IPS DF 19.7 (cell line): ENCODE measurements at regions not wholly inside any gene's neighbourhood (a gene's known extent, or its start where the extent isn't known, plus 50 kb on each side); places are given as distances from the start of the nearest gene placed in this dataset.

Experiments used
- DNase-seq: peaks from one replicate; pipeline ENCODE4 v3.0.0-alpha.2; 2013; ENCODE audit warnings: low read depth, low spot score

DNA sequence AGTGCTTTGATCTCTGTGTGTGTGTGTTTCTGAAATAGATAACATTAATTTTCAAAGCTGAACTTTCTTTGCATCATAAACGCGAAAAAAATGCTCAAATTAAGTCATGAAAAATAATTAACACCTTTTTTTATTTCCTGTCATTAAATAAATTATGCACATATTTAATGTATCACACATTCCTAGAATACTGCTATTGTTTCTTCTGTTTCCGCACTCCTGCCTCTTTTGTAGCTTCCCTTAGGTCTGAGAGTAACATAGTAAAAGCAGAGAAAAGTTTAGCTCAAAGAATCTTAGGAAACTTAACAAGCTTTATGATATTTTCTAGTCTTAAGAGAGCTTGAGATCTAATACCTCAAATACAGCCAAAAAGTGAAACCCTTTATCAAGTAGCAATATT is 504.2 kb downstream of the JRKL start:
- DNase-seq = no peak

DNA sequence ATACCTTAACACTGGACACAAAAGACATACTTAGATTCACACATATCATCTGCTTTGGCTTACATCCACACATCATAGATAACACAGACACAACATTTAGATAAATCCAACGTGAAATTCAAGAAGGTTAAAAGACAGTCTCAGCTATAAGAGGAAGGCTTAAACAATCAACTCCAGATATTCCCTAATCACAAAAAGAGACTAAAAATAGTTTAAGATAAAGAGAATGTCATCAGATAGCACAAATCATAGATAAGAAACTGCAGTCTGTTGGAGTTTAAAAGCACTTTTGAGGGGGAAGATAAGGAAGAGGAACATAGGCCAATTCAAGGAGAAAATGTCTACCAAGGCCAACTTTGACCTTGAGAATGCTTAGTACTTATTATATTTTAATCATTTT is 504.8 kb downstream of the JRKL start:
- DNase-seq = no peak

DNA sequence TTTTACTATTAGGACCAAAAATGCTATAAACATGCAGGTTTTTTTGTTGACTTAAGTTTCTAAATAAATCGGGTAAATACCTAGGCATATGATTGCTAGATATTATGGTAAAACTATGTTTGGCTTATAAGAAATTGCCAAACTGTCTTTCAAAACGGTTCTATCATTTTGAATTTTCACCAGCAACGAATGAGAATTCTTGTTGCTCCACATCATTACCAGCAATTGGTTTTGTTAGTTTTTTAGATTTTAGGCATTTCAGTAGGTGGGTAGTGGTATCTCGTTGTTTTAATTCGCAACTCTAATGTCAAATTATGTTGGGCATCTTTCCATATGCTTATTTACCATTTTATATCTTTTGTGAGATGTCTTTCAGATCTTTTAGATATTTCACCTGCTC is 510.2 kb downstream of the JRKL start:
- DNase-seq = no peak

DNA sequence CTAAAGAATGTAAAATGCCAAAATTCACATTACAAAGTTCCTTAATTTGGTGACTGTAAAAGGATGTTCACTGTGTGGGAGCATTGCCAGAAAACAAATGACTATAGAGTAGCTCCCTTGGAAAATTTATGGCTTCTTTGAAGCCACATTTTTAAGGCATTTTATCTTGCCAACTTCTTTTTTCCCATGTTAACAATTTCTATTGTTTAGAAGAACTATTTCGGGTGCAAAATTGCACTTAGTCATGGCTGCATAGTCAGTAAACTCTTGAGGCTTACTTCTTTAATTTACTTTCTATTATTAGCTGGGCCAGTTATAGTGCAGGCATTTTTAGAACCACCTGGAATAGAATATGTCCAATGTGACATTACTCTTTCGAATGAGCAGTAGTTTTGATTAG is 515.3 kb downstream of the JRKL start:
- DNase-seq = no peak

DNA sequence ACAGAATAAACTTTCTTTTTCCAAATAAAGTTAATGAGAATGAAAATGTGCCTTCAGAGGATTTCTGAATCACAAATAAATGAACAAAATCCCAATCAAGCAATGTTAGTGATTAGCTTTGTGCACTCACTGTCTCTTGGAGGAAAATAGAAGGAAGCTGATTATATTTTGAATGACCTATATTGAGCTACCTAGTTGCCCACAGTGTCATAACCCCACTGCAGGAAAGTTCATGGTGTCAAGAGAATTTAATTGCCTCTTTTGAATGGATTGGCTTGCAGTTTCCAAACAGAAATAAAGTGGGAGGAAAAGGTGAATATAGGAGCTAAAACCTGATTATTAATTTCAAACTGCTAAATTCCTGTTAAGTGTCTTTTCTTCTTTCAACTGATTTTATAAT is 515.9 kb downstream of the JRKL start:
- no peak for DNase-seq

DNA sequence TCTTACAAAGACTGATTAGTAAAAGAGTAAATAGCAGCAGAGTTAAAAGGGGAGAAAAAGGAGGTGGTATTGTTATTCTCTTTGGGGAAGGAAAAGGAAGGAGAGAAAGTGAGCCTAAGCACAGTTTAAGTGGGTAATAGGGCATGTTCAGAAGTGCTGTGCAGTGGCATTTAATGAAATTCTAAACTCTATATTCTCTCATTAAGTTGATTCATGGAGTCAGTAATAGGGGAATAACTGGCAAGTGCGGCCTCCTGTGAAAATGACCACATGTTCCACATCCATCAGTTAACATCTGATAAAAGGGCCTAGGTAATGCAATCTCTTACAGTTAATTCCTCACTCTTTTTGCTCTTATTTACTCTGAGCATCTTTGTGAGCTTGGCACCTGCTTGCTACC is 516.7 kb downstream of the JRKL start:
- no peak for DNase-seq

DNA sequence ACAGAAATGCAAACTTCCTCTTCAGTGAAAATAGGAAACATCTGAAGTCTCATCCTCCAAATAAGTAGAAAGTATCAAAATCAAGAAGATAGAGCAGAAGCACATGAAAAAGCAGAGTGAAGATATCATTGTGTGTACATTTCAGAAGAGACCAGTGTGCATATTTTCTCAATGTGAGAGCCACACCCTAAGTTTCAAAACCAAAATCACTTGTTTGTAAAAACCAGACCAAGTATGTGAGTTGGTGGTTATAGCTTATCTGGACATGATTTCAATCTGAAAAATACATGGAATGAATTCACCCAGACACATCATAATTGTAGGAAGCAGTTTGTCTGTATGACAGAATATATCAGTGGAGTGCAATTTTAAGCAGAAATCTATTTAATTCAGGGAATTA is 536.0 kb downstream of the JRKL start:
- DNase-seq = no peak

DNA sequence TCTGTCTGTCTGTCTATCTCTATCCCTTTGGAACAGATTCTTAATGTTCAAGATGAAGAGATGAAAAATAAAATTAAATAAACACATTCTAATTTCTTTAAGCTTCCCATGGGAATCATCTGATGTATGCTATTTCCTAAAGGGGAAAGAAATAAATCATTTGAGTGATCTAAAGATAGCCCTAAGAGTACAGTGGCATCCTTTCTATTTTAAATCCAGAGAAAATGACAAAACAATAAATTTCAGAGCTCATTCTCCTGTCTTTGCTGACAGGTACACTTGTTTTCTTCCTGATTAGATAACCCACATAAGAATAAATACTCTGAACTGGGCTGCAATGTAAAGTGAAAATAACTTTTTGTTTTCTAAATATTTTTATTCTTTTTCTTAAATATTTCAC is 550.4 kb downstream of the JRKL start:
- no peak for DNase-seq

DNA sequence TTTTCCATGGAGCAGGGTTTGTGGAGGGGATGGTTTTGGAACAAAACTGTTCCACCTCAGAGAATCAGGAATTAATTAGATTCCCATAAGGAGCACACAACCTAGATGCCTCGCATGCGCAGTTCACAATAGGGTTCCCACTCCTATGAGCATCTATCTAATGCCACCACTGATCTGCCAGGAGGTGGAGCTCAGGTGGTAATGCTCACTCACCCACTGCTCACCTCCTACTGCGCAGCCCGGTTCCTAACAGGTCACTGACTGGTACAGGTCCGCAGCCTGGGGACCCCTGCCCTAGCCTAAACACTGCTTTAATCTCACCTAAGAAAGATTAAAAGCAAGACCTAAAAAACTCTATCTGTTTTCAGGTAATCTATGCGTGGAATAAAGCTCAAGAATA is 553.0 kb downstream of the JRKL start:
- DNase-seq = no peak

DNA sequence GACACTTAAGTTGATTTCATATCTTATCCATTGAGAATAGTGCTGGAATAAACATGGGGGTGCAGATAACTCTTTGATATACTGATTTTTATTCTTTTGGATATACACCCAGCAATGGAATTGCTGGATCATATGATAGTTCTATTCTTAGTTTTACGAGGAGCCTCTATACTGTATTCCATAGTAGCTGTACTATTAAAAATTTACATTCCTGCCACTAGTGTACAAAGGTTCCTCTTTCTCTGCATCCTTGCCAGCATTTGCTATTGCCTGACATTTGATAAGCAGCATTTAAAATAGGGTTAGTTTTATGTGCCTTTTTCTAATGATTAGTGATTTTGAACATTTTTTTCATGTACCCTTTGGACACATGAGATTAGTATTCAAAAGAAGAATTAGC is 554.2 kb downstream of the JRKL start:
- no peak for DNase-seq

DNA sequence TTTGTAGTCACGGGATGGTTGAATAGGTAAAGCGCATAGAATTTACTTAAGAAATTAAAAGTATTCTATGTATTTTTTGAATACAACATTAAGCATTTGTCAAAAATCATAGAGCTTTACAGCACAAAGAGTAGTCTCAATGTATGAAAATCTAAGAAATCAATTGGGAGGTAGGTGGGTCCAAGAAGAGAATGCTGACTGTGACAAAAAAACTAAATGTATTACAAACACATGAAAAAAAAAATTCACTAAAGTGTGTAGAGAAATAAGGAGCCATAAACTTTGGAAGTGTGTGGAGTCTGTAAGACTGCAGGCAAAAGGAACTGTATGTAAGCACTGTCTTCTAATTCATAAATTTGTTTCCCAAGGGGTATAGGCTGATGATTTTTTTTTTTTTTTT is 558.3 kb downstream of the JRKL start:
- DNase-seq = no peak

DNA sequence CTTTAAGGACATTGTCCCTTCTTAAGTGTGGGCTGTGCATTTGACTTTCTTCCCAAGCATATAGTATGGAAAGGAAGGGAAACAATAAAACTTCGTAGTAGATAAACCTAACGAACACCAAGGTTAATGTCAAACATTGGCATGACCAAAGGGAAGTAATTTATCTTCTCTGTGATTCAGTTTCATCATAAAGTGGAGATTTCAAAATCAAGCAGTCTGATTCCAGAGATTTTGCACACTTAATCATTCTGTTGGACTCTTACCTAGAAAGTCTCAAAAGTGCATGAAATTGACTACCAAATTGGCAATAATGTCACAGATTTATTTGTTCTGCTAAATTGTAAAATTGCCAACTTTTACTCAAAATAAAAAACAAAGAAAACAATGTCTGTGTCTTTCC is 559.7 kb downstream of the JRKL start:
- DNase-seq = no peak

DNA sequence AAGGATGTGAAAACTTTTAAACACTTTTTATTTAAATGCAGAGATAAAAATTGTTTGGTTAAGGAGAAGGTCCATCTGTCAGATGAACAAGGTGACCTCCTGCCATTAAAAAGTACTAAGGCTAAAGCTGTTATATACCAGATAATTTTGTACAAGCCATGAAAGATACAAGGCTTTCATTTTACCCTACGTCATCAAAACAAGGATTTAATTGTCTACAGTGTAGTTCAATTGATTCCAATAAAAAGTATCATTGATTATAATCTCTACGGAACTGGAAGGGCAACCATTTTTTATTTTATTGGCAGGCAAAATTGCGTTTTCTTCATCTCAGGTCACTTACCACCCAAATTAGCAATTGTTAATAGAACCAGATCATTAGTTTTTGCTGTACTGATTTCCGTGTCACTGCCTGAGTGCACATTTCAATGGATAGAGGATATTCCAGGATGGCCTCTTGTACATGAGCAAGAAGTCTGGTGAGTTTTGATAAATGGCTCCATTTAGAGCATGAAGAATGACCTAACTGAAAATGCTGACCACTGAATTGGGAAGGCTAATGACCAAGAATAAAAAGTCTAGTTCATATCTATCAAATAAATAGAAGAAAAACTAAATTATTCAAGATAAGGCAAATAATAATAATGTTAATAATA is 564.9 kb downstream of the JRKL start:
- DNase-seq = no peak

DNA sequence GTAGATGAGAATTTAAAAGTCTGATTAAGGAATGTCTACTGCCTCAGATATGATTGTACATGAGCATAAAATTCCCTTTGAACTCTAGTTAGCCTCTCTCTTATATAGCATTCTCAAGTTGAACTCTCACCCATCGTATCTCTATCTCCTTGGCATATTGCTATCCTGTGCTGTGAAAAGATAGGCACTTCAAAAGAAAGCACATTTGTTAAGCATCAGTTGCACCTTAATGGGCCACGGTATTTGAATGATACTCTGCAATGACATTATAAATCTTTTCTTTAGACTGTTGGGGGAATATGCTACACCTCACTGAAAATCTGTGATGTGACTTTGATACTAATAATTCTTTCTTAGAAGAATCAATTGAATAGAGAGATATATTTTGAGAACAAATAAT is 570.7 kb downstream of the JRKL start:
- DNase-seq = no peak

DNA sequence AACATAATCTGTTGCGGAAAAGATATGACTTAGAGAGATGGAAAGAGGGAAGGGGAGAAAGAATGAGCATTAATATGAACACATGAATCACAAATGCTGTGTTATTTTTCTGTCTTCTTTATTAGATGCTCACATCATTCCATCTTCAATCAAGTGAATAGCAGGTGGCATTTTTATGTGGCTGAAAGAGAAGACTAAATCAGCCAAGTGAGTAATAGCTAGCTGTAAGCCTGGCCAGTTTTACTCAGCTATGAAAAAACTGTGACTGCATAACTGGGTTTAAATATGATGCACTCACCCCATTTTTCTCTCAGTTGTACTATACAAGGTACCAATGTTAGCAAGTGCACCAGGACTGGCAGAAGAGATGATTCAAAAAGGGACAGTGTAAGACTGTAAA is 571.1 kb downstream of the JRKL start:
- no peak for DNase-seq

DNA sequence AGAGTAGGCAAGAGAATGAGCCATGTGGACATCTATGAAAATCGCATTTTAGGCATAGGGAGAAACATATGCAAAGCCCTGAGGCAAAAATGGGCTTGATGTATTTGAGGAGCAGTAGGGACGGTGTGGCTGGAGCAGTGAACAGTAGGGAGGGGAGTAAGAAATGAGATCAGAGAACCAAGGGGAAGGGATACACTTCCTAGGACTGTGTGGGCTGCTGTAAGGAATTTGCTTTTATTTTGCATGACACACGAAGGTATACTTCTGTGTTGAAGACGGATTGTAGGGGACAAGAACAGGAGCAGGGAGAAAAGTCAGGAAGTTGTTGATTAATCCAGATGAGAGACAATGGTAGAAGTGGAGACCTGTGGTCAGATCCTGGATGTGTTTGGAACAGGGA is 572.1 kb downstream of the JRKL start:
- DNase-seq = no peak

DNA sequence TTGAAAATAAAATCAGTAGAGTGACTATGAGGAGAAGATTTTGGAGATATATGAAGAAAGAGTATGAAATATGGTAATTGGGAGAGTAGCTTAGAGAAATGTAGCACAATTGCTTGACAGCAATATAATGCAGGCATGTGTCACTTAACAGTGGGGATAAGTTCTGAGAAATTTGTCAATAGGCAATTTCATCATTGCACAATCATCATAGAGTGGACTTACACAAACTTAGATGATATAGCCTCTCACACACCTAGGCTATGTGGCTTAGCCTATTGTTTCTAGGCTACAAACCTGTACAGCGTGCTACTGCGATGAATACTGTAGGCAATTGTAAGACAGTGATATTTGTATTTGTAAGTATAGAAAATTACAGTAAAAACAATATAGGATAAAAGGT is 573.6 kb downstream of the JRKL start:
- DNase-seq = no peak

DNA sequence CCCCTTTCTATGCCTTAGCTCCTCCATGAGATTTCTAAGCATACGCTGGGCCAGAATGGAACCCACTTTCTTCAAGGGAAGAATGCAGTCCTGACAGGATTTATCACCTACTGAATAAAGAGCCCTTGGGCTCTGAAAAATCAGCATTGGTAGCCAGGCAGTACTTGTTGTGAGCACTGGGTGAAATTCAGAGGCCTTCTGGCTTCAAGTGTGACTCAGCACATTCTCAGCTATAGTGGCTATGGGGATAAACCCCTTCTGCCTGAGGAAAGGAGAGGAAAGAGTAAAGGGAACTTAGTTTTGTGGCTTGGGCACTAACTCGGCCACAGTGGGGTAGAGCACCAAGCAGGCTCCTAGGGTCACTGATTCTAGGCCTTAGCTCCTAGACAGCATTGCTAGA is 574.8 kb downstream of the JRKL start:
- no peak for DNase-seq

DNA sequence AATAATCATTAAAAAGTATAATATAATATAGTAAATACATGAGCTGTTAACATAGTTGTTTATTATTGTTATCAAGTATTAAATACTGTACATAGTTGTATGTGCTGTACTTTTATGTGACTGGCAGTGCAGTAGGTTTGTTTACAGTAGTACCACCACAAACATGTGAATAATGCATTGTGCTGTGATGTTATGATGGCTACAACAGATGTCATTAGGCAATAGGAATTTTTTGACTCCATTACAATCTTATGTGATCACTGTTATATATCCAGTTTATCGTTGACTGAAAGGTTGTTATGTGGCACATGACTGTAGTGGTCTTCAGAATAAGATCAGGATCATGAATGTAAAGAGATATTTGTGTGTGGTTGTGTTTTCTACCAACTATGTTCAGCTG is 577.8 kb downstream of the JRKL start:
- DNase-seq = no peak

DNA sequence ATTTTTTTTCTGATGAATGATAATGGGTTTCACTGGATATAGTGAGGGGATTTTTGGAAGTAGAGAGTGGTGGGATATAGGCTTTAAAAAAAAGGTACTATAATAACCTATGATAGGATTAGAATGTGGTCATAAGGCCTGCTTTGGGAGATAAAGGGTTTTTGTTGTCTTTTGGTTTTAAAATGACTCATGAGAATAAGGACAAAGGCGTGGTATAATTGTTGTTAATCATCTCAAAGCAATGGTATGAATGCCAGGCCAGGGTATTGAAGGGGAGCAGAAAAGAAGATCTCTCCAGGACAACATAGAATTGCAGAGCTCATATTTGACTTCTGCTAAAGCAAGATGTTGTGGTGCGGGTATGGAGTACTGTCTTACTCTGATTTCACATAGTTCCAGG is 579.4 kb downstream of the JRKL start:
- no peak for DNase-seq

DNA sequence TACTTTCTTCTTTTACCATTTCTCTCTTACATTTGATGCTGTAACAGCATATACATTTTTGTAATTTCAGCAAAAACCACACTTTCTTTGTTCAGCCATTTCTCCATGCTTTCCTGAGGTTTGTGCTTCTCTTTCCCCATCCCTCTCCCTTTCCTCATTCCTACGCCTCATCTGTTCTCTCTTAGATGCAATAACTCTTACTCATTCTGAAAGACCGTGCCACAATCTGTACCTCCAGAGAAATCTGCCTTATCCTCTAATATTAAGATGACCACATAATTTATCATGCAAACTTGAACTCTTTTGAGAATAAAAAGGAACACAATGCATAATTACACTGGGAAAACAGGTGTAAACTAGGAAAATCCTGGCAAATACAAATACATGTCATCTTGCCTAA is 588.9 kb downstream of the JRKL start:
- no peak for DNase-seq

DNA sequence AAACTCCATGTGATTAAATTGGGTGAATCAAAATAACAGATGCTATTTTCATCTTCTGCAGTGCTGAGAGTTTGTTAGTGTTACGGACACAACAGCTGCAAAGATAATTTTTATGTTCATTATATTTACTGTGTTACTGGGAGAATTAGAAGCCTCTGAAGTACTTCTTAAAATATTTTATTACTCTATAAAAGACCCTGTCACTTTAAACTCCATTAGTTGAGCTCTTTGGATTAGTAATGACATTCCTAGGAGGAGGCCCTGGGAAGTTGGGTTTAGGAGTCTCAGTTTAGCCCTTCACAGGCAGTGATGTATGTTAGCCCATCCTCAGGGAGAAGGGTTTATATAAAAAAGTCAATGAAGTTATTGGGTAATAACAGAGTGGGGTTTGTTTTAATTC is 596.7 kb downstream of the JRKL start:
- no peak for DNase-seq

DNA sequence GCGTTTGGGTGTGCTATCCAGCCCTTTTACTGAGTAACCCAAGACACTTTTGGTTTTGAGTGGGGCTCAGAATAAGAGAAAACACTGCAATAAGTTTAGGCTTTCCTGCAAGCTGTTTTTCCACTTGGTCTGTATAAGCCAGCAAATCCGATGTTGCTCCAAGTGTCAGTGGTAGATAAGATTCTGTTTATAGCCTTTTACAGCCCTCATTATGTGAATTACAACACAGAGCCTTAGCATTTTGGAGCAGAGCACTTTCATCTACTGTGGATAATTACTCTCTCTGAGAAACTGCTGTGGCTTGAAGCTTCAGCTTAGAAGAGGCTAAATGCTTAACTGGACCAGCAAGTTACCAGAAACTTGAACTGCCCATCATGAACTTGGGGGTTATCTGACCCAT is 601.1 kb downstream of the JRKL start:
- DNase-seq = no peak

DNA sequence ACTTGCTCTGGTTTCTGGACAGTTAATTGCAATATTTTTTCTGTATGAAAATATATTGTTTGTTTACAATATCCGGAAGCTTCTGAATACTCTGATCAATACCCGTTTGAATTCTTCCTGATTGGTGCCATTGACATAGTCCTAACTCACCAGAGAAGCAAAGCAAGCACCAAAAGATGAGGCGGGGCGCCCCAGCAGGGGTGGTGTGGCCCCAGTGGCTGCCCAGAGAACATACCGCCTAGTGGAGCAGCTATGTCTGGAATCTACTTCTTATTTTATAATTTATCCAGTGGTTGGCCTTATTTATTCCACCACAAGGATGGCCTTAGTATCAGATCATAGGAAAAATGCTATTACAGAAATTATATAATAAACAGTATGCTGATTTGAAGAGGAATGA is 610.7 kb downstream of the JRKL start:
- no peak for DNase-seq

DNA sequence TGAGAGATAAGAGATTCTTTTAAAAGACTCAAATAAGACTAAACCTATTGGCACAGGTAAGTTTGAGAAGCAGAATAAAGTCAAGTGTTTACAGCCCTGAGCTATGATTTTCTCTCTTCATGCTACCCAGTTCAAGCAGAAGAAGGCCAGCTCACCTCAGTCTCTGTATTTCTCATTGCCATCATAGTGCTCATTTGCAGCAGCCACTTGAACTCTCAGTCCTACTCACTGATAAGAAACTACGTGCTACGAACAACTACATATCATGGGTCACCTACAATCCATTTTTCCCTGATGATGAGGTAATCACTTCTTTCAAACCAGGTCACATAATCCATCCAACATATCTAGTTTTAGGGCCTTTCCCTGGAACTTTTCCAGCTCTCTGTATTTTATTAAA is 617.5 kb downstream of the JRKL start:
- no peak for DNase-seq
